CD14-positive monocyte (primary cell): ENCODE measurements at regions not wholly inside any gene's neighbourhood (a gene's known extent, or its start where the extent isn't known, plus 50 kb on each side); places are given as distances from the start of the nearest gene placed in this dataset.

Experiments used
- DNase-seq, 3 donors: peaks; one replicate each; pipeline ENCODE4 v3.0.0-alpha.2; 2011 to 2022
- H2AFZ ChIP-seq: 2 replicates; pipeline ENCODE4 v1.6.0; 2012; ENCODE audit warnings: mild to moderate bottlenecking, low read depth, low read length, inconsistent platforms; ENCODE audit not compliant: insufficient read depth, poor library complexity, severe bottlenecking
- H3K27ac ChIP-seq, 2 donors: 1 replicate in 1 of 2; 2 replicates in 1 of 2; pipeline ENCODE4 v1.5.1; 2012 to 2013; ENCODE audit warnings: low read length in 2 of 2, control low read depth in 1 of 2, inconsistent platforms in 1 of 2, low read depth in 1 of 2, mild to moderate bottlenecking in 1 of 2
- H3K27me3 ChIP-seq, 2 donors: one replicate each; pipeline versions ENCODE4 v1.6.0 to v1.6.1; 2011 to 2013; ENCODE audit warnings: low read length in 2 of 2; ENCODE audit not compliant: control insufficient read depth in 2 of 2, insufficient read depth in 2 of 2
- H3K36me3 ChIP-seq, 2 donors: replicated peaks in 1 of 2; 1 replicate in 1 of 2; 2 replicates in 1 of 2; pipeline versions ENCODE4 v1.5.1 to v1.6.1; 2012 to 2013; ENCODE audit warnings: low read length in 2 of 2, control low read depth in 1 of 2, inconsistent platforms in 1 of 2, mild to moderate bottlenecking in 1 of 2; ENCODE audit not compliant: insufficient read depth in 2 of 2, control insufficient read depth in 1 of 2
- H3K4me1 ChIP-seq, 2 donors: 1 replicate in 1 of 2; 2 replicates in 1 of 2; pipeline versions ENCODE4 v1.5.1 to v1.6.1; 2012 to 2013; ENCODE audit warnings: low read length in 2 of 2, control low read depth in 1 of 2, inconsistent platforms in 1 of 2, mild to moderate bottlenecking in 1 of 2, moderate library complexity in 1 of 2; ENCODE audit not compliant: insufficient read depth in 2 of 2, control insufficient read depth in 1 of 2
- H3K4me2 ChIP-seq: replicated peaks from 2 replicates; pipeline ENCODE3; 2012; ENCODE audit warnings: low read length, moderate library complexity, mild to moderate bottlenecking; ENCODE audit not compliant: poor library complexity, severe bottlenecking; ENCODE audit errors: extremely low read depth
- H3K4me3 ChIP-seq, 3 experiments: fragments of 200-600 bp in 1 of 3; sonication (generic) in 1 of 3; replicated peaks in 1 of 3; 1 replicate in 2 of 3; 2 replicates in 1 of 3; pipeline ENCODE4 v1.5.1; 2011 to 2013; ENCODE audit warnings: low read length in 3 of 3, mild to moderate bottlenecking in 3 of 3, control low read depth in 2 of 3, low read depth in 2 of 3, inconsistent platforms in 1 of 3, moderate library complexity in 1 of 3
- H3K79me2 ChIP-seq: 2 replicates; pipeline ENCODE4 v1.6.0; 2012; ENCODE audit warnings: mild to moderate bottlenecking, control low read depth, inconsistent platforms, low read length, moderate library complexity; ENCODE audit not compliant: insufficient read depth
- H3K9ac ChIP-seq: 2 replicates; pipeline ENCODE4 v1.6.0; 2017; ENCODE audit warnings: low read length, mild to moderate bottlenecking; ENCODE audit not compliant: insufficient read depth, poor library complexity, severe bottlenecking
- H3K9me3 ChIP-seq, 2 donors: replicated peaks in 1 of 2; 1 replicate in 1 of 2; 2 replicates in 1 of 2; pipeline versions ENCODE4 v1.5.1 to v1.6.1; 2012 to 2013; ENCODE audit warnings: low read length in 2 of 2, control low read depth in 1 of 2; ENCODE audit not compliant: control insufficient read depth in 1 of 2, insufficient read depth in 1 of 2
- H4K20me1 ChIP-seq: 2 replicates; pipeline ENCODE4 v1.6.0; 2012; ENCODE audit warnings: mild to moderate bottlenecking, low read length, control low read depth, moderate library complexity; ENCODE audit not compliant: insufficient read depth
- H3K27ac Mint-ChIP-seq, 7 donors: one replicate each; pipeline ENCODE4 v1.8.0; 2020; ENCODE audit warnings: mild to moderate bottlenecking in 7 of 7, mixed read lengths in 7 of 7, moderate library complexity in 6 of 7, inconsistent platforms in 2 of 7
- H3K27me3 Mint-ChIP-seq, 3 donors: one replicate each; pipeline ENCODE4 v1.8.0; 2021 to 2022; ENCODE audit warnings: low read depth in 3 of 3, mild to moderate bottlenecking in 3 of 3, mixed read lengths in 3 of 3, moderate library complexity in 3 of 3, inconsistent platforms in 1 of 3
- H3K36me3 Mint-ChIP-seq, 2 donors: one replicate each; pipeline ENCODE4 v1.8.0; 2020; ENCODE audit warnings: mixed read lengths in 2 of 2, inconsistent platforms in 1 of 2, mild to moderate bottlenecking in 1 of 2
- H3K4me1 Mint-ChIP-seq: one replicate; pipeline ENCODE4 v1.8.0; 2020; ENCODE audit warnings: mild to moderate bottlenecking, mixed read lengths
- H3K4me3 Mint-ChIP-seq, 2 donors: one replicate each; pipeline ENCODE4 v1.8.0; 2020; ENCODE audit warnings: mild to moderate bottlenecking in 2 of 2, mixed read lengths in 2 of 2, moderate library complexity in 1 of 2
- H3K9me3 Mint-ChIP-seq, 7 donors: one replicate each; pipeline ENCODE4 v1.8.0; 2020 to 2022; ENCODE audit warnings: mixed read lengths in 7 of 7, mild to moderate bottlenecking in 6 of 7, moderate library complexity in 6 of 7, inconsistent platforms in 2 of 7
- CTCF ChIP-seq: fragments of 200-600 bp; IDR thresholded peaks from one replicate; pipeline ENCODE4 v1.8.0; 2022; ENCODE audit warnings: antibody characterized with exemption, mild to moderate bottlenecking
- WGBS: methylation state at CpG from one replicate; pipeline ENCODE4 v1.1.5; 2013; ENCODE audit warnings: missing lambda C conversion rate; ENCODE audit not compliant: insufficient coverage; 5-methylcytosine and 5-hydroxymethylcytosine counted together
- intact Hi-C, 2 donors: fragments of 100-400 bp; cut with micrococcal nuclease; formaldehyde crosslinking; loops; one replicate each; pipeline versions ENCODE4 v1.15.0 to v1.15.1; 2023

GRCh38 chr7:25908154-25908949 lies 243.6 kb upstream of the NFE2L3 start:
- H3K79me2 ChIP-seq: no peaks in the 10 kb centered on the region

More at GRCh38 chr7:25908154-25908949, 243.6 kb upstream of the NFE2L3 start:
- no CpG with 5 or more reads among the region's 1 CpG for WGBS
- Histone ChIP-seq H4K20me1 (no peaks in the 10 kb centered on the region), H3K9ac (no peak overlapping the region), H3K27ac (no peak overlapping the region), H3K27me3 (peaks cover 19 to 27% of the 10 kb centered on the region in 2 donors), H3K4me1 (no peaks in the 10 kb centered on the region), H3K4me3 (no peak overlapping the region), H3K36me3 (no peaks in the 10 kb centered on the region), H2AFZ (no peak overlapping the region), H3K9me3 (no peaks in the 10 kb centered on the region), H3K4me2 (no peak overlapping the region)
- Mint-ChIP-seq H3K36me3 (no peaks in the 10 kb centered on the region), H3K27me3 (peaks cover 12 to 37% (median 35%) of the 10 kb centered on the region in 3 donors), H3K27ac (no peak overlapping the region), H3K4me3 (no peak overlapping the region), H3K4me1 (no peaks in the 10 kb centered on the region), H3K9me3 (no peaks in the 10 kb centered on the region)
- no peak for DNase-seq
- intact Hi-C loops: no loop called here
- no peak for TF ChIP-seq CTCF
